ENCODE measurements at regions not wholly inside any gene's neighbourhood (a gene's known extent, or its start where the extent isn't known, plus 50 kb on each side); places are given as distances from the start of the nearest gene placed in this dataset.

DNA sequence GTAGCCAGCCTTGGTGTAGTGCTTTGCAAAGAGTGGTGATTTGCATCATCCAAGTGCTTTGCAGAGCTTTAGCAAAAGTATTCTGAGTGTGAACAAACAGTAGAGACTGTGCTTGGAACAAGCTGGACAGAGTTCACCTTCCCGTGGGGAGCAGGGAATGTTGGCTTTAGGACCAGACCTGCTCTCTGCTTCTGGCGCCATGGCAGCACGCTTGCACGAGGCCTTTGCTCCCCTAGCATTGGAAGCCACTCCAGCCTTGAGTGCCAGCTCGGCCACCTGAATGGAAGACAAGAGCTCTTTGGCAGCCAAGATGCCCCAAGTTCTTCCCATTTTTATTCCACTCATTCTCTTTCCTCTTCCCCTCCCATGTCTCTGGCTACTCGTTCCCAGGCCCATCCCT lies 250.8 kb upstream of the OSR1 start:
- Histone ChIP-seq H3K4me1 (ENCODE audit: control insufficient read depth in 2 of 2, insufficient read depth in 2 of 2, low read length in 2 of 2) (no peaks in the 10 kb centered on the region), H4K20me1 (ENCODE audit: control insufficient read depth, insufficient read depth, low read length, poor library complexity, severe bottlenecking) (no peaks in the 10 kb centered on the region), H3K9me3 (ENCODE audit: control extremely low read depth in 1 of 3, control insufficient read depth in 2 of 3, insufficient read depth in 1 of 3, low read length in 2 of 3) (peaks cover 0 to 3% (median 0%) of the 10 kb centered on the region in 3 donors), H3K36me3 (replicated peaks in 1 of 2; ENCODE audit: control extremely low read depth in 1 of 2, control insufficient read depth in 1 of 2, extremely low read depth in 1 of 2, insufficient read depth in 2 of 2, low read length in 1 of 2) (no peaks in the 10 kb centered on the region), H3K27ac (ENCODE audit: low read length in 2 of 2) (no peak overlapping the region), H3K79me2 (ENCODE audit: control insufficient read depth, insufficient read depth, low read length) (no peaks in the 10 kb centered on the region), H3K9ac (ENCODE audit: low read length) (no peak overlapping the region), H2AFZ (ENCODE audit: insufficient read depth, low read depth, low read length, poor library complexity, severe bottlenecking) (no peak overlapping the region), H3K4me3 (ENCODE audit: control extremely low read depth in 1 of 5, extremely low read depth in 1 of 5, insufficient read depth in 1 of 5, low read depth in 2 of 5, low read length in 4 of 5) (no peak overlapping the region), H3K27me3 (replicated peaks in 1 of 4; ENCODE audit: control extremely low read depth in 1 of 4, control insufficient read depth in 3 of 4, insufficient read depth in 4 of 4, low read length in 3 of 4) (no peaks in the 10 kb centered on the region), H3K4me2 (replicated peaks; ENCODE audit: low read depth, low read length, poor library complexity, severe bottlenecking) (no peak overlapping the region)
- intact Hi-C loops (cut with micrococcal nuclease) = no loop called here
- Mint-ChIP-seq H3K27ac (no peak overlapping the region), H3K9me3 (ENCODE audit: insufficient read depth) (peaks cover 4% of the 10 kb centered on the region), H3K27me3 (peaks cover 8% of the 10 kb centered on the region), H3K4me3 (no peak overlapping the region), H3K4me1 (no peaks in the 10 kb centered on the region)
- ATAC-seq (ENCODE audit: low read depth) (no peak), DNase-seq (no peak)
- POLR2A ChIA-PET = no interaction called here
- CTCF ChIA-PET = no interaction called here
- TF ChIP-seq, protein P1, sequence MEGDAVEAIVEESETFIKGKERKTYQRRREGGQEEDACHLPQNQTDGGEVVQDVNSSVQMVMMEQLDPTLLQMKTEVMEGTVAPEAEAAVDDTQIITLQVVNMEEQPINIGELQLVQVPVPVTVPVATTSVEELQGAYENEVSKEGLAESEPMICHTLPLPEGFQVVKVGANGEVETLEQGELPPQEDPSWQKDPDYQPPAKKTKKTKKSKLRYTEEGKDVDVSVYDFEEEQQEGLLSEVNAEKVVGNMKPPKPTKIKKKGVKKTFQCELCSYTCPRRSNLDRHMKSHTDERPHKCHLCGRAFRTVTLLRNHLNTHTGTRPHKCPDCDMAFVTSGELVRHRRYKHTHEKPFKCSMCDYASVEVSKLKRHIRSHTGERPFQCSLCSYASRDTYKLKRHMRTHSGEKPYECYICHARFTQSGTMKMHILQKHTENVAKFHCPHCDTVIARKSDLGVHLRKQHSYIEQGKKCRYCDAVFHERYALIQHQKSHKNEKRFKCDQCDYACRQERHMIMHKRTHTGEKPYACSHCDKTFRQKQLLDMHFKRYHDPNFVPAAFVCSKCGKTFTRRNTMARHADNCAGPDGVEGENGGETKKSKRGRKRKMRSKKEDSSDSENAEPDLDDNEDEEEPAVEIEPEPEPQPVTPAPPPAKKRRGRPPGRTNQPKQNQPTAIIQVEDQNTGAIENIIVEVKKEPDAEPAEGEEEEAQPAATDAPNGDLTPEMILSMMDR (IDR thresholded peaks at IDR 0.05) = no peak
- no peak for TF ChIP-seq EZH2 (IDR thresholded peaks at IDR 0.05; ENCODE audit: borderline replicate concordance, insufficient read depth, low read depth, low read length, poor library complexity, severe bottlenecking)
- WGBS (ENCODE audit: insufficient coverage) = 74% methylated on average over 6 of the region's 6 CpGs

DNA sequence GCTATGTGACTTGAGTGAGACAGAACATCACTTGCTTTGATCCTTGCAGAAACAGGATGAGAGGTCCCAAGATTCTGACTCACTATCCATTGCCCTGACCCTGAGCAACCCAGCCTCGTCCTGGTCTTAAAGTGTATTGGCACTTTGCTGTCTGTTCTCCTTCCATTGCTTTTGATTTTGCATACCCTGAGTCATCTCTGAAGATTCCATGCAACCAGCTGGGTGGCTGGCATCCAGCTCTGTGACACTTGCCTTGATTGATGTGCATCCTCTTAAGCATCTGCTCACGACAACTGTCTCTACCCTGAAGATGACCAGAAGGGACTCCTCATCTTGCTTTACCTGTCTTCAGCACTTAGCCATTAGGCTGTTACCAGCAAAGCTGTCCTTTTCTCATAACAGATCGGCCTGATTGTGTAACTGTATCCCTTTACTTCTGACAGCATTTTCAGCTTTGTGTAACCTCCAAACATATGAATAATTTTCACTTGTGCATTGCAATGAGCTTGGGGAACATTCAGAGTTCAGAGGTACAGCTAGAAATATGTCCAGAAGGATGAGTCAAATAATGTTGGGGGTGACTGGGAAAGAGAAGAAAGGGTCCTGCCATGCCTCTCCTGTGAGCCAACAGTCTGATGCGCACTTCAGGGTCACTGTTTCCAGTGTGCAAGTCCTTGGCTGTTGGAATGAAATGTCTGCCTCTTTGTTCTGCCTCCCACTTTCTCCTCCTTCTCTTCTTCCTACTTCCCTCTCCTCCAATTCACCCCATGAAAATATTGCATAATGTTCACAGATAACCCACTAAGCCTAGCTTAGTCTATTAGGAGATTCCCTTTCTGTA lies 249.7 kb upstream of the OSR1 start:
- POLR2A ChIA-PET = no interaction called here
- DNase-seq = no peak
- Mint-ChIP-seq H3K4me3 (no peak overlapping the region), H3K4me1 (no peaks in the 10 kb centered on the region), H3K27ac (no peak overlapping the region), H3K27me3 (peaks cover 8% of the 10 kb centered on the region), H3K9me3 (ENCODE audit: insufficient read depth) (peaks cover 4% of the 10 kb centered on the region)
- TF ChIP-seq, protein P1 (IDR thresholded peaks at IDR 0.05) = no peak
- TF ChIP-seq EZH2 (IDR thresholded peaks at IDR 0.05; ENCODE audit: borderline replicate concordance, insufficient read depth, low read depth, low read length, poor library complexity, severe bottlenecking) = no peak
- Histone ChIP-seq H3K9ac (ENCODE audit: low read length) (no peak overlapping the region), H3K9me3 (ENCODE audit: control extremely low read depth in 1 of 3, control insufficient read depth in 2 of 3, insufficient read depth in 1 of 3, low read length in 2 of 3) (peaks cover 0 to 3% (median 0%) of the 10 kb centered on the region in 3 donors), H3K27ac (ENCODE audit: low read length in 2 of 2) (no peak overlapping the region), H3K27me3 (replicated peaks in 1 of 4; ENCODE audit: control extremely low read depth in 1 of 4, control insufficient read depth in 3 of 4, insufficient read depth in 4 of 4, low read length in 3 of 4) (no peaks in the 10 kb centered on the region), H3K4me1 (ENCODE audit: control insufficient read depth in 2 of 2, insufficient read depth in 2 of 2, low read length in 2 of 2) (no peaks in the 10 kb centered on the region), H4K20me1 (ENCODE audit: control insufficient read depth, insufficient read depth, low read length, poor library complexity, severe bottlenecking) (no peaks in the 10 kb centered on the region), H3K4me2 (replicated peaks; ENCODE audit: low read depth, low read length, poor library complexity, severe bottlenecking) (no peak overlapping the region), H2AFZ (ENCODE audit: insufficient read depth, low read depth, low read length, poor library complexity, severe bottlenecking) (no peak overlapping the region), H3K79me2 (ENCODE audit: control insufficient read depth, insufficient read depth, low read length) (no peaks in the 10 kb centered on the region), H3K36me3 (replicated peaks in 1 of 2; ENCODE audit: control extremely low read depth in 1 of 2, control insufficient read depth in 1 of 2, extremely low read depth in 1 of 2, insufficient read depth in 2 of 2, low read length in 1 of 2) (no peaks in the 10 kb centered on the region), H3K4me3 (ENCODE audit: control extremely low read depth in 1 of 5, extremely low read depth in 1 of 5, insufficient read depth in 1 of 5, low read depth in 2 of 5, low read length in 4 of 5) (no peak overlapping the region)
- no peak for ATAC-seq (ENCODE audit: low read depth)
- intact Hi-C loops (cut with micrococcal nuclease) = no loop called here
- 72% methylated on average over 3 of the region's 4 CpGs for WGBS (ENCODE audit: insufficient coverage)
- CTCF ChIA-PET = no interaction called here

All from B cell (primary cell).